ENCODE measurements at regions not wholly inside any gene's neighbourhood (a gene's known extent, or its start where the extent isn't known, plus 50 kb on each side); places are given as distances from the start of the nearest gene placed in this dataset.

DNA sequence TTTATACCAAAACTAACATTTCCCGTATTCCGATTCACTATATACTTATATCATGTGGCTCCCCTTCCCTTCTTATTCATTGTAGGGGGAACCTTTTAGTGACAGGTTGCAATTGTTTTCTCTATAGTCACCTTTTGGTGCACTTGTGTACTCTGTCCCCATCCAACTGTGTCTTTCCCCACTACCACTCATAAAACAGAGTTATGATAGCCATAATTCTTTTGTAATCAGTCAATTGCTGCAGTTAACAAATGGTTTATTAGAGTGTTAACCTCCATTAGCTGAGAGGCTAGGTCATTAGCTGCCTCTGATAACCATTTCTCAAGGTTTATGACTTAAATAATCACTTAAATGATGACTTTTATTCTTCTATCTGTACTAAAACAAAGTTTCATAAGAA is 338.1 kb upstream of the SEL1L start:
- no peak for DNase-seq (ENCODE audit: low read depth, low spot score)
- Mint-ChIP-seq H3K36me3 (ENCODE audit: low read depth) (peaks cover 8% of the 10 kb centered on the region), H3K27me3 (ENCODE audit: low read depth) (no peaks in the 10 kb centered on the region), H3K4me1 (no peaks in the 10 kb centered on the region), H3K27ac (ENCODE audit: unreplicated experiment) (no peak overlapping the region), H3K9me3 (peaks cover 13% of the 10 kb centered on the region), H3K4me3 (no peak overlapping the region)
- TF ChIP-seq, protein P1, sequence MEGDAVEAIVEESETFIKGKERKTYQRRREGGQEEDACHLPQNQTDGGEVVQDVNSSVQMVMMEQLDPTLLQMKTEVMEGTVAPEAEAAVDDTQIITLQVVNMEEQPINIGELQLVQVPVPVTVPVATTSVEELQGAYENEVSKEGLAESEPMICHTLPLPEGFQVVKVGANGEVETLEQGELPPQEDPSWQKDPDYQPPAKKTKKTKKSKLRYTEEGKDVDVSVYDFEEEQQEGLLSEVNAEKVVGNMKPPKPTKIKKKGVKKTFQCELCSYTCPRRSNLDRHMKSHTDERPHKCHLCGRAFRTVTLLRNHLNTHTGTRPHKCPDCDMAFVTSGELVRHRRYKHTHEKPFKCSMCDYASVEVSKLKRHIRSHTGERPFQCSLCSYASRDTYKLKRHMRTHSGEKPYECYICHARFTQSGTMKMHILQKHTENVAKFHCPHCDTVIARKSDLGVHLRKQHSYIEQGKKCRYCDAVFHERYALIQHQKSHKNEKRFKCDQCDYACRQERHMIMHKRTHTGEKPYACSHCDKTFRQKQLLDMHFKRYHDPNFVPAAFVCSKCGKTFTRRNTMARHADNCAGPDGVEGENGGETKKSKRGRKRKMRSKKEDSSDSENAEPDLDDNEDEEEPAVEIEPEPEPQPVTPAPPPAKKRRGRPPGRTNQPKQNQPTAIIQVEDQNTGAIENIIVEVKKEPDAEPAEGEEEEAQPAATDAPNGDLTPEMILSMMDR (conservative IDR thresholded peaks at IDR 0.05): no peak

DNA sequence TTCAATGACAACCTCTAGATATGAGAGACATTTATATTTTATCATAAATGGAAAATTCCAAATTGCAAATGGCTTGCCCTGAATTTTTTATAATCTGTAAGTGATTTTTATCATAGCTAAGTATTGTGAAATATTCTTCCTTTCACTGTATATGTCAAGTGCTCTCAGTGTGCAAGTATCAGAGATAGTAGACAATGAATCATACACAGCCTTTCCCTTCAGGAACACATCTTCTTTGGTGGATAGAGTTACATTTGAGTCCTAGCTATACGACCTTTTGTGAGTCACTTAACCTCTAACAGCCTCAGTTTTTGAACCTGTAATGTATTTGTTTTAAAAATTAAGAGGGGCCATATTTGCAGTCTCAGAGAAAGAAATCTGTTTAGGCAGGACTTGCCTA is 350.7 kb upstream of the SEL1L start:
- Mint-ChIP-seq H3K4me3 (no peak overlapping the region), H3K27ac (ENCODE audit: unreplicated experiment) (no peak overlapping the region), H3K9me3 (peaks cover 2% of the 10 kb centered on the region), H3K36me3 (ENCODE audit: low read depth) (no peaks in the 10 kb centered on the region), H3K4me1 (peaks cover 6% of the 10 kb centered on the region), H3K27me3 (ENCODE audit: low read depth) (no peaks in the 10 kb centered on the region)
- TF ChIP-seq, protein P1 (conservative IDR thresholded peaks at IDR 0.05): no peak
- no peak for DNase-seq (ENCODE audit: low read depth, low spot score)

DNA sequence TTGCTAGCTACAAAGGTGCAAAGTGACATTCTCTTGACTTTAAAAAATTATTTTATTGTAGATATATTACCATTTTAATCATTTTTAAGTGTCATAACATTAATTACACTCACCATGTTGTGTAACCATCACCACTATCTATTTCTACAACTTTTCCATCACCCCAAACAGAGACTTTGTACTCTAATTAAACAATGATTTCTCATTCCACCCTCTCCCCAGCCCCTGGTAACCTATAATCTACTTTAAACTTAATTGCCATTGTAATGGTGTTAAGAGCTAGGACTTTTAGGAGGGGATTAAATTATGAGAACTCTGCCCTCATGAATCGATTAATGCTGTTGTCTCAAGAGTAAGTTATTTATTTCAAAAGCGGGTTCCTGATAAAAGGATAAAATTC is 352.9 kb upstream of the SEL1L start:
- TF ChIP-seq, protein P1 (conservative IDR thresholded peaks at IDR 0.05): no peak
- no peak for DNase-seq (ENCODE audit: low read depth, low spot score)
- Mint-ChIP-seq H3K4me1 (peaks cover 6% of the 10 kb centered on the region), H3K27me3 (ENCODE audit: low read depth) (no peaks in the 10 kb centered on the region), H3K36me3 (ENCODE audit: low read depth) (no peaks in the 10 kb centered on the region), H3K9me3 (no peaks in the 10 kb centered on the region), H3K4me3 (no peak overlapping the region), H3K27ac (ENCODE audit: unreplicated experiment) (no peak overlapping the region)

DNA sequence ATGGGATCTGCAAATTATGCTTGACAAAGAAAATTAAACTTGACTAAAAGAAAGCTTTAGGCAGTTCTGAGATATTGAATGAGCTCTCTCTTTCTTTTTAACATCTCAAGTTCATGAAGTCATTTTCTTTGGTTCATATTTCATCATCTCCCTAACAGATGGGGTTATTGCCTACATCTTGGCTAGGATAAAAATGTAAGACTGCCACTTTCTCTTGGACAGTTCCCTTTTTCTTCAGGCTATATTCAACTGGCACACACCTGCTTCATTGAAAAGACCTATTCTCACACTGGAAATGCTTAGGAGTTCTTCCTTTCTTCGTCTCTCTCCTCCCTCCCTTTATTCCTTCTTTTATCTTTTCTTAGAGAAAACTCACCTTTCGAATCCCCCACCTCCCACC is 355.9 kb upstream of the SEL1L start:
- no peak overlapping the region for H3K4me3 Mint-ChIP-seq
- no peaks in the 10 kb centered on the region for H3K36me3 Mint-ChIP-seq (ENCODE audit: low read depth)
- TF ChIP-seq, protein P1 (conservative IDR thresholded peaks at IDR 0.05): no peak
- peaks cover 4% of the 10 kb centered on the region for H3K4me1 Mint-ChIP-seq
- no peak overlapping the region for H3K27ac Mint-ChIP-seq (ENCODE audit: unreplicated experiment)
- H3K27me3 Mint-ChIP-seq (ENCODE audit: low read depth): no peaks in the 10 kb centered on the region
- no peak for DNase-seq (ENCODE audit: low read depth, low spot score)
- no peaks in the 10 kb centered on the region for H3K9me3 Mint-ChIP-seq

DNA sequence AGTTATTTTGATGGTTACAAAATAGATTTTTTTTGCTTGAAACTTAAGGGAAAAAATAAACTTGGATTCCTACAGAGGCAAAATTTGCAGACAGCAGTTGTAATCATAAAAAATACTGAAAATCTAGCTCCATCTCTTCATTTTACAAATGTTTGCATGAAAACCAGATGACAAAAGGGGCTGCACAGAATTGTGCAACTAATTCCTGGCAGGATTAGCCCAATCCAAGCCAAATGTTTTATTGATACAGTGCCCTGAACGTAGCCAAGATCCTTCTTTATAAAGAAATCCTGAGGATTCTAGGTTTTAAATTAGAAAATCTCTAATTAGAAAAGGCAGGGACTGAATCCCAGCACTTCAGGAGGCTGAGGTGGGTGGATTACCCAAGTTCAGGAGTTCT is 356.4 kb upstream of the SEL1L start:
- H3K27ac Mint-ChIP-seq (ENCODE audit: unreplicated experiment): no peak overlapping the region
- DNase-seq (ENCODE audit: low read depth, low spot score): no peak
- no peaks in the 10 kb centered on the region for H3K27me3 Mint-ChIP-seq (ENCODE audit: low read depth)
- no peaks in the 10 kb centered on the region for H3K4me1 Mint-ChIP-seq
- TF ChIP-seq, protein P1 (conservative IDR thresholded peaks at IDR 0.05): no peak
- H3K9me3 Mint-ChIP-seq: no peaks in the 10 kb centered on the region
- H3K4me3 Mint-ChIP-seq: no peak overlapping the region
- no peaks in the 10 kb centered on the region for H3K36me3 Mint-ChIP-seq (ENCODE audit: low read depth)

DNA sequence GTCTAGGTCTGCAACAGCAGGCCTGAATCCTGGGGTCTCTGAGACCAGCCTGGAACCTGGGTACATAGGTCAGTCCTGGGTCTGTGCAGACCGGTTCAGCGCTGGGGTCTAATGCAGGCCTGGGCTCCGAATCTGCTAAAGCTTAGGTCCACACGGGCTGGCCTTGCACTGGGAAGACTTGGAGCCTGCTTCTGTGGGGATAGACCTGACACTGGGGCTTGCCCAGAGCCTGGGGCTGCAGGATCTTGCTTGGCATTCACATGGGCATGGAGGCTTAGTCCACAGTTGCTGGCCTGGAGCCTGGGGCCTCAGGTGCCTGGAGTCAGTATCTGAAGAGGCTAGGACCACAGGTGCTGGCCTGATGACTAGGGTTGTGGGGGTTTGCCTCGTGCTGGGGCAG is 369.8 kb upstream of the SEL1L start:
- H3K27ac Mint-ChIP-seq (ENCODE audit: unreplicated experiment): no peak overlapping the region
- H3K9me3 Mint-ChIP-seq: peaks cover 16% of the 10 kb centered on the region
- no peaks in the 10 kb centered on the region for H3K36me3 Mint-ChIP-seq (ENCODE audit: low read depth)
- no peak overlapping the region for H3K4me3 Mint-ChIP-seq
- H3K4me1 Mint-ChIP-seq: no peaks in the 10 kb centered on the region
- DNase-seq (ENCODE audit: low read depth, low spot score): no peak
- H3K27me3 Mint-ChIP-seq (ENCODE audit: low read depth): no peaks in the 10 kb centered on the region
- TF ChIP-seq, protein P1 (conservative IDR thresholded peaks at IDR 0.05): no peak
